Heart right ventricle (tissue), 16 donors: ENCODE measurements at regions not wholly inside any gene's neighbourhood (a gene's known extent, or its start where the extent isn't known, plus 50 kb on each side); places are given as distances from the start of the nearest gene placed in this dataset.

Source experiments
- ATAC-seq, 8 donors: fragments of 200-7000 bp; cut with Tn5 transposase; one replicate each; pipeline ENCODE4 v1.9.1; 2020; ENCODE audit warnings: mild to moderate bottlenecking in 8 of 8, moderate library complexity in 8 of 8, moderate number of reproducible peaks in 1 of 8
- DNase-seq, 2 donors: peaks; one replicate each; pipeline ENCODE4 v3.0.0-alpha.2; 2020
- H3K27ac ChIP-seq, 10 donors: fragments of 200-600 bp; sonication (generic) in 2 of 10; one replicate each; pipeline versions ENCODE4 v1.5.0 to v1.8.0; 2020 to 2022; ENCODE audit warnings: mild to moderate bottlenecking in 3 of 10
- H3K27me3 ChIP-seq, 7 donors: fragments of 200-600 bp; one replicate each; pipeline ENCODE4 v1.8.0; 2021 to 2022; ENCODE audit warnings: mild to moderate bottlenecking in 2 of 7
- H3K36me3 ChIP-seq, 9 donors: fragments of 200-600 bp; sonication (generic) in 1 of 9; one replicate each; pipeline versions ENCODE4 v1.5.0 to v1.8.0; 2020 to 2022; ENCODE audit warnings: mild to moderate bottlenecking in 2 of 9
- H3K4me1 ChIP-seq, 9 donors: fragments of 200-600 bp; sonication (generic) in 1 of 9; one replicate each; pipeline versions ENCODE4 v1.5.0 to v1.8.0; 2020 to 2022; ENCODE audit warnings: mild to moderate bottlenecking in 4 of 9
- H3K4me3 ChIP-seq, 10 donors: fragments of 200-600 bp; sonication (generic) in 2 of 10; one replicate each; pipeline versions ENCODE4 v1.5.0 to v1.8.0; 2020 to 2022; ENCODE audit warnings: mild to moderate bottlenecking in 7 of 10, moderate library complexity in 2 of 10
- H3K9me3 ChIP-seq, 11 donors: fragments of 200-600 bp in 10 of 11; sonication (generic) in 2 of 11; one replicate each; pipeline versions ENCODE4 v1.5.0 to v1.8.0; 2013 to 2022; ENCODE audit warnings: mild to moderate bottlenecking in 2 of 11, control low read depth in 1 of 11, moderate library complexity in 1 of 11
- CTCF ChIP-seq, 9 donors: fragments of 200-600 bp; sonication (generic) in 2 of 9; IDR thresholded peaks; one replicate each; pipeline versions ENCODE4 v1.5.0 to v1.8.0; 2021 to 2022; ENCODE audit warnings: antibody characterized with exemption in 9 of 9, mild to moderate bottlenecking in 5 of 9, moderate library complexity in 1 of 9
- WGBS, 2 donors: extraction: QIAGEN DNeasy Blood & Tissue Kit; methylation state at CpG; one replicate each; pipeline ENCODE4 v1.1.7; 2013; ENCODE audit warnings: inconsistent platforms in 1 of 2; 5-methylcytosine and 5-hydroxymethylcytosine counted together
- intact Hi-C, 10 donors: fragments of 100-400 bp; cut with DNase I; formaldehyde crosslinking; loops; one replicate each; pipeline versions ENCODE4 v1.11.1 to v1.14.2; 2022
- donor health status: Arrhythmogenic right ventricular cardiomyopathy.
- donor health status: ischemic (EF 13 %, LVEDD 7.1; RV severe dilation, severe dysfunction).
- donor health status: healthy with polysubstance abuse.
- donor health status: DM: no; HTN: yes; CAD: no.
- donor health status: DM: no; HTN: no; CAD: no.
- donor health status: ischemic (EF 25% LVEDD 6.9; RV normal size, moderate dysfunction).
- donor health status: ischemic (EF 25% LVEDD 5.7; RV mildly dilated, moderate dysfunction).
- donor health status: healthy.
- donor health status: DM: yes; HTN: yes; CAD: no.
- donor health status: Ischemic cardiomyopathy.
- donor health status: ischemic (EF 35%, LVEDD 5.7; RV mildly dilated, moderate dysfunction).
- donor health status: nonischemic (EF 11% LVEDD 7.7; RV severe dilation, severe dysfunction).
- donor health status: DM: yes; HTN: yes; CAD: no.
- donor health status: PGD.
- donor health status: ischemic (EF 29% LVEDD 5.4; RV normal size, mild dysfunction).
- donor health status: nonischemic (EF 23%, LVEDD 6.1; RV moderate dilation, normal function).

DNA sequence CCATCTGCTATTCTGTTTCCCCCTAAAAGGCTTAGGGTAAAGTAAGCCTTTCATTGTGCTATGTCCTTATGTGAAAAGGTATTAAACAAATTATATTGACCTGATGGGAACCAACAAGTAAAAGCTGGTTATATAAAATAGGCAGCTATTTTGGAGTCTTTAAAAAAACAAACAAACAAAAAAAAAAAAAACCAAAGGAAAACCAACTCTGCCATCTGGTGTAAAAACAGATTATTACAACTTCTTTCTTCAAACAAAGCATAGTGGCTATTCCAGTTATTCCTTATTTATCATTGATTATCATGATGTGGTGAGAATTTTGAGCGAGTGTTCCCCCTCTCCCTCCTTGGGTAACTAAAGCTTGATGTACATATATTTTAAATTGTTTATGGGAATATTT, 122.3 kb upstream of the FHL2 start:
- H3K36me3 ChIP-seq: no peaks in the 10 kb centered on the region
- H3K4me3 ChIP-seq: no peak overlapping the region
- H3K4me1 ChIP-seq: peaks cover 3 to 48% (median 33%) of the 10 kb centered on the region in 9 donors
- no peak for ATAC-seq
- WGBS, 2 donors: 9 to 12% methylated on average over 1 of the region's 1 CpG
- no peaks in the 10 kb centered on the region for H3K27me3 ChIP-seq
- H3K27ac ChIP-seq: peak overlapping the region in 8 of 10 donors; percentile 3 to 67 (median 32)
- intact Hi-C loops: loop anchor here in 9 of 10 donors (1.0 to 10.0 kb wide), 9 partner anchors 149 to 406 kb away; no protein-coding TSS in a partner anchor
- no peak for DNase-seq
- peak; percentile 33 to 78 (median 63) for TF ChIP-seq CTCF (IDR thresholded peaks at IDR 0.05)
- no peaks in the 10 kb centered on the region for H3K9me3 ChIP-seq

- TF ChIP-seq CTCF (IDR thresholded peaks at IDR 0.05): no peak
Observed at GRCh38 chr2:105519516-105519915, 120.7 kb upstream of the FHL2 start.

GRCh38 chr2:105518897-105519296, 120.0 kb upstream of the FHL2 start:
- H3K27ac ChIP-seq: peak overlapping the region; percentile 34 to 89 (median 81)
- H3K36me3 ChIP-seq: no peaks in the 10 kb centered on the region
- H3K4me1 ChIP-seq: peaks cover 3 to 66% (median 41%) of the 10 kb centered on the region in 9 donors
- DNase-seq: no peak
- intact Hi-C loops: loop anchor here in 6 of 10 donors (2.0 to 5.0 kb wide), 4 partner anchors 82 to 147 kb away; no protein-coding TSS in a partner anchor
- ATAC-seq: peak in 4 of 8 donors; percentile 1 to 24 (median 16)
- 72 to 79% methylated on average over 6 of the region's 6 CpGs for WGBS, 2 donors
- no peaks in the 10 kb centered on the region for H3K9me3 ChIP-seq
- H3K4me3 ChIP-seq: no peak overlapping the region
- peak in 4 of 9 donors; percentile 6 to 23 (median 15) for TF ChIP-seq CTCF (IDR thresholded peaks at IDR 0.05)
- H3K27me3 ChIP-seq: no peaks in the 10 kb centered on the region

More at GRCh38 chr2:105519516-105519915, 120.7 kb upstream of the FHL2 start:
- WGBS, 2 donors: 71 to 78% methylated on average over 3 of the region's 3 CpGs
- Histone ChIP-seq H3K9me3 (no peaks in the 10 kb centered on the region), H3K4me1 (peaks cover 3 to 62% (median 41%) of the 10 kb centered on the region in 9 donors), H3K27ac (peak overlapping the region in 8 of 10 donors; percentile 77 to 89 (median 82)), H3K4me3 (no peak overlapping the region), H3K27me3 (no peaks in the 10 kb centered on the region), H3K36me3 (no peaks in the 10 kb centered on the region)
- DNase-seq (no peak), ATAC-seq (no peak)
- intact Hi-C loops: loop anchor here in 6 of 10 donors (2.0 to 5.0 kb wide), 4 partner anchors 82 to 147 kb away; no protein-coding TSS in a partner anchor

- Histone ChIP-seq H3K4me3 (no peak overlapping the region), H3K4me1 (peaks cover 3 to 66% (median 41%) of the 10 kb centered on the region in 9 donors), H3K27ac (peak overlapping the region; percentile 34 to 89 (median 81)), H3K9me3 (no peaks in the 10 kb centered on the region), H3K27me3 (no peaks in the 10 kb centered on the region), H3K36me3 (no peaks in the 10 kb centered on the region)
- no peak for TF ChIP-seq CTCF (IDR thresholded peaks at IDR 0.05)
- 63 to 71% methylated on average over 8 of the region's 8 CpGs for WGBS, 2 donors
- peak; percentile 82 to 83 for DNase-seq
- ATAC-seq: peak; percentile 64 to 83 (median 80)
- intact Hi-C loops: loop anchor here in 7 of 10 donors (2.0 to 5.0 kb wide), 6 partner anchors 29 to 146 kb away; no protein-coding TSS in a partner anchor
Observed at GRCh38 chr2:105517814-105518705, 119.2 kb upstream of the FHL2 start.
